MM.1S (cell line): ENCODE measurements at regions not wholly inside any gene's neighbourhood (a gene's known extent, or its start where the extent isn't known, plus 50 kb on each side); places are given as distances from the start of the nearest gene placed in this dataset.

ENCODE experiments used
- CTCF ChIP-seq: fragments of 300-600 bp; sonication (generic); IDR thresholded peaks from 2 replicates; pipeline ENCODE4 v1.5.1; 2016; ENCODE audit warnings: antibody characterized with exemption, low read length, mixed read lengths
- EZH2 ChIP-seq: fragments of 300-600 bp; sonication (generic); optimal IDR thresholded peaks from 2 replicates; pipeline ENCODE3; 2017; ENCODE audit warnings: low read depth, mild to moderate bottlenecking, antibody characterized with exemption, low read length, mixed read lengths

GRCh38 chr2:217551252-217551899 lies 451.4 kb downstream of the TNS1 start:
- TF ChIP-seq CTCF (no peak), EZH2 (no peak)
